Esophagus squamous epithelium (tissue), 5 donors: ENCODE measurements at regions not wholly inside any gene's neighbourhood (a gene's known extent, or its start where the extent isn't known, plus 50 kb on each side); places are given as distances from the start of the nearest gene placed in this dataset.

Experiments
- DNase-seq: peaks from one replicate; lab custom pipeline; 2025; lab: John Stamatoyannopoulos, UW
- H3K27ac ChIP-seq, 4 donors: fragments of 200-600 bp; sonication (generic); one replicate each; pipeline ENCODE4 v1.5.1; 2016 to 2019; ENCODE audit warnings: mild to moderate bottlenecking in 1 of 4
- H3K27me3 ChIP-seq, 4 donors: fragments of 200-600 bp; sonication (generic); 1 replicate in 3 of 4; 2 replicates in 1 of 4; pipeline versions ENCODE4 v1.5.1 to v1.6.0; 2017 to 2021; ENCODE audit warnings: antibody characterized with exemption in 1 of 4
- H3K36me3 ChIP-seq, 3 donors: fragments of 200-600 bp; sonication (generic); one replicate each; pipeline ENCODE4 v1.5.1; 2016 to 2019
- H3K4me1 ChIP-seq, 3 donors: fragments of 200-600 bp; sonication (generic); one replicate each; pipeline ENCODE4 v1.5.1; 2017 to 2019
- H3K4me3 ChIP-seq, 4 donors: fragments of 200-600 bp; sonication (generic); 1 replicate in 3 of 4; 2 replicates in 1 of 4; pipeline ENCODE4 v1.5.1; 2016 to 2019; ENCODE audit warnings: mild to moderate bottlenecking in 2 of 4, moderate library complexity in 1 of 4
- H3K9me3 ChIP-seq, 3 donors: fragments of 200-600 bp; sonication (generic); one replicate each; pipeline ENCODE4 v1.5.1; 2016 to 2019
- CTCF ChIP-seq, 6 experiments: fragments of 450-650 bp in 4 of 6; fragments of 200-600 bp in 2 of 6; sonication (generic) in 2 of 6; IDR thresholded peaks; one replicate each; pipeline ENCODE4 v1.5.1; 2016 to 2019; ENCODE audit warnings: antibody characterized with exemption in 6 of 6, mild to moderate bottlenecking in 4 of 6, moderate library complexity in 4 of 6
- POLR2A ChIP-seq, 4 donors: fragments of 450-650 bp; IDR thresholded peaks; one replicate each; pipeline ENCODE4 v1.6.1; 2017; ENCODE audit warnings: antibody characterized with exemption in 4 of 4, mild to moderate bottlenecking in 4 of 4, moderate library complexity in 3 of 4
- WGBS, 2 donors: methylation state at CpG; one replicate each; pipeline ENCODE4 v1.1.5; 2018; 5-methylcytosine and 5-hydroxymethylcytosine counted together
- intact Hi-C: fragments of 100-400 bp; cut with DNase I; formaldehyde crosslinking; loops from one replicate; pipeline ENCODE4 v1.15.0; 2022
- donor health status: DM: yes; HTN: yes; CAD: no.

- WGBS, 2 donors: 68 to 74% methylated on average over 2 of the region's 2 CpGs
These were observed 494.5 kb upstream of the RAG2 start for GRCh38 chr11:37092487-37092886.

DNA sequence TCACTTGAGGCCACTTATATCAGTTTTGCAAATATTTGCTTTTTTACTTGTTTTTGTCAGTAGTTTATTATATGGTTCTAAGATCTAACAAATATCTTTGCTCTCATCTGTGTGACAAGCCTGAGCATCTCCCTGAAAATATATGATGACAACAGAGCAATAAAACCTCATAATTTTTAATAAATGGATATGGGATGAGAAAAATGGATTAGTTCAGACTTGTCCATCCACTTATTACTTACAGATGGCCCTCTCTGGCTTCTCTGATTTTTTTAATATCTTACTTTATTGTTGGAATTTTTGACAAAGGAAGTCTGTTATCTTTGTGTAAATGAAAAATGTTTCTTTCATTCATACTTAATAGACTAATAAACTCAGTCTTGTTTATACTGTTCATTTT is 491.4 kb upstream of the RAG2 start:
- Histone ChIP-seq H3K27me3 (no peaks in the 10 kb centered on the region), H3K27ac (no peak overlapping the region), H3K9me3 (no peaks in the 10 kb centered on the region), H3K4me1 (no peaks in the 10 kb centered on the region), H3K36me3 (no peaks in the 10 kb centered on the region), H3K4me3 (no peak overlapping the region)
- DNase-seq: no peak
- TF ChIP-seq CTCF (IDR thresholded peaks at IDR 0.05): no peak
- TF ChIP-seq POLR2A (IDR thresholded peaks at IDR 0.05): no peak
- intact Hi-C loops: no loop called here

More at GRCh38 chr11:37092487-37092886, 494.5 kb upstream of the RAG2 start:
- intact Hi-C loops: no loop called here
- H3K27ac ChIP-seq: no peak overlapping the region
- no peaks in the 10 kb centered on the region for H3K27me3 ChIP-seq
- TF ChIP-seq POLR2A (IDR thresholded peaks at IDR 0.05) (no peak), CTCF (IDR thresholded peaks at IDR 0.05) (no peak)
- H3K9me3 ChIP-seq: no peaks in the 10 kb centered on the region
- no peak overlapping the region for H3K4me3 ChIP-seq
- no peaks in the 10 kb centered on the region for H3K36me3 ChIP-seq
- H3K4me1 ChIP-seq: no peaks in the 10 kb centered on the region
- no peak for DNase-seq

- Histone ChIP-seq H3K9me3 (no peaks in the 10 kb centered on the region), H3K36me3 (no peaks in the 10 kb centered on the region), H3K27ac (no peak overlapping the region), H3K4me3 (no peak overlapping the region), H3K27me3 (no peaks in the 10 kb centered on the region), H3K4me1 (no peaks in the 10 kb centered on the region)
- DNase-seq: no peak
- intact Hi-C loops: no loop called here
- TF ChIP-seq CTCF (IDR thresholded peaks at IDR 0.05): no peak
- TF ChIP-seq POLR2A (IDR thresholded peaks at IDR 0.05): no peak
These were observed 490.5 kb upstream of the RAG2 start for GRCh38 chr11:37088573-37088910.

- Histone ChIP-seq H3K4me3 (no peak overlapping the region), H3K9me3 (no peaks in the 10 kb centered on the region), H3K4me1 (no peaks in the 10 kb centered on the region), H3K27ac (no peak overlapping the region), H3K27me3 (no peaks in the 10 kb centered on the region), H3K36me3 (no peaks in the 10 kb centered on the region)
- intact Hi-C loops: no loop called here
- DNase-seq: no peak
- TF ChIP-seq CTCF (IDR thresholded peaks at IDR 0.05): no peak
- TF ChIP-seq POLR2A (IDR thresholded peaks at IDR 0.05): no peak
- 55 to 60% methylated on average over 6 of the region's 6 CpGs for WGBS, 2 donors
These were observed 489.9 kb upstream of the RAG2 start for GRCh38 chr11:37087650-37088572.

DNA sequence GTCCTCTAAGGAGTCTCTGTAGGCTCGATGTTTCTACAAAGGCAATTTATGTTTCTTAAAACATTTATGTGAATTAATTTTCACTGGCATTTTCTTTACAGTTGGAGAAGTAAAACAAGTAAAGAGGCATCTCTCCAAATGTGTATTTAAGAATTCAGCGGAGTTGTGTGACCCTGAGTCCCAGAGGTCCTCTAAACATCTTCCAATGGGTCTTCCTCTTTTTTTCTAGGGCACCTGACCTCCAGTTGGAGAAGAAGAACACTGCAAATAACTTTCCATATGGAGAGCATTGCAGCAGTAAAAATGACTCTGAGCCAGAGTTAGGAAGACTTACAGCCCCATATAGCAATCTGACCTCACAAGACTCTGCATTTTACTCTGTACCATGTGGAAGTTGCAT is 480.5 kb upstream of the RAG2 start:
- H3K27ac ChIP-seq: no peak overlapping the region
- no peak for TF ChIP-seq CTCF (IDR thresholded peaks at IDR 0.05)
- no peak for TF ChIP-seq POLR2A (IDR thresholded peaks at IDR 0.05)
- no peaks in the 10 kb centered on the region for H3K9me3 ChIP-seq
- WGBS, 2 donors: 67 to 69% methylated on average over 2 of the region's 2 CpGs
- no peak for DNase-seq
- H3K4me1 ChIP-seq: no peaks in the 10 kb centered on the region
- no peaks in the 10 kb centered on the region for H3K27me3 ChIP-seq
- no peaks in the 10 kb centered on the region for H3K36me3 ChIP-seq
- intact Hi-C loops: no loop called here
- no peak overlapping the region for H3K4me3 ChIP-seq
